ENCODE measurements at regions not wholly inside any gene's neighbourhood (a gene's known extent, or its start where the extent isn't known, plus 50 kb on each side); places are given as distances from the start of the nearest gene placed in this dataset.
"Not testable (repeated sequence)": the region's sequence is repeated elsewhere in the genome, so short reads cannot be mapped to it uniquely, and the experiment has no call there.

- H3K9me3 ChIP-seq (ENCODE audit: low read length), result no peaks in the 10 kb centered on the region
- intact Hi-C loops (cut with micrococcal nuclease; ENCODE audit: unreplicated experiment), result no loop called here
- no peak overlapping the region for H3K9ac ChIP-seq (ENCODE audit: insufficient read depth, low read depth, low read length)
- H3K27me3 ChIP-seq (ENCODE audit: control insufficient read depth in 1 of 2, insufficient read depth in 2 of 2, low read length in 2 of 2), result no peaks in the 10 kb centered on the region
- no peak overlapping the region for H3K4me3 ChIP-seq (replicated peaks in 1 of 3; ENCODE audit: insufficient read depth in 1 of 3, low read depth in 2 of 3, low read length in 3 of 3)
- H3K4me1 ChIP-seq (ENCODE audit: insufficient read depth, low read length), result no peaks in the 10 kb centered on the region
- H3K79me2 ChIP-seq (ENCODE audit: insufficient read depth, low read length), result no peaks in the 10 kb centered on the region
- DNase-seq (ENCODE audit: low spot score) (no peak), FAIRE-seq (no peak), ATAC-seq (no peak)
- POLR2A ChIA-PET, result no interaction called here
- TF ChIP-seq ZBTB4 (CRISPR knock-in tag; IDR thresholded peaks at IDR 0.05; ENCODE audit: borderline replicate concordance) (no peak), ZNF260 (CRISPR knock-in tag; IDR thresholded peaks at IDR 0.05; ENCODE audit: borderline replicate concordance, low read depth) (no peak), ZNF263 (CRISPR knock-in tag; IDR thresholded peaks at IDR 0.05) (no peak), ZNF121 (CRISPR knock-in tag; IDR thresholded peaks at IDR 0.05) (no peak)
- in situ Hi-C loops (cut with HindIII; ENCODE audit: extremely low pct_ligation_motif_present, low pct_unique_long_range_greater_than_20kb), result no loop called here
- BruUV-seq (replicated peaks), result no TSS peak
- CTCF ChIA-PET (ENCODE audit: low intra/inter-chr PET ratio, low total read pairs), result no interaction called here
- H4K20me1 ChIP-seq (ENCODE audit: insufficient read depth, low read length), result no peaks in the 10 kb centered on the region
- H2AFZ ChIP-seq (ENCODE audit: low read length), result no peak overlapping the region
- H3K36me3 ChIP-seq (replicated peaks in 1 of 2; ENCODE audit: control insufficient read depth in 1 of 2, insufficient read depth in 2 of 2, low read length in 2 of 2), result no peaks in the 10 kb centered on the region
- no peak overlapping the region for H3K27ac ChIP-seq (ENCODE audit: extremely low read length, insufficient read depth, low read length)
- 4% methylated on average over 1 of the region's 1 CpG for WGBS (ENCODE audit: low lambda C conversion rate)
- no peak overlapping the region for H3K4me2 ChIP-seq (ENCODE audit: low read depth, low read length)
These were observed 159.9 kb upstream of the POGK start for GRCh38 chr1:166679369-166679768.

- ATAC-seq, result no peak
These were observed 156.7 kb upstream of the POGK start for GRCh38 chr1:166682588-166682987.

GRCh38 chr1:166684669-166685068 is 154.6 kb upstream of the POGK start:
- H4K20me1 ChIP-seq (ENCODE audit: insufficient read depth, low read length); ATAC-seq; H3K27me3 ChIP-seq (ENCODE audit: control insufficient read depth in 1 of 2, insufficient read depth in 2 of 2, low read length in 2 of 2); POLR2A ChIA-PET; H3K9me3 ChIP-seq (ENCODE audit: low read length); intact Hi-C loops (cut with micrococcal nuclease; ENCODE audit: unreplicated experiment); H3K27ac ChIP-seq (ENCODE audit: extremely low read length, insufficient read depth, low read length); in situ Hi-C loops (cut with HindIII; ENCODE audit: extremely low pct_ligation_motif_present, low pct_unique_long_range_greater_than_20kb); H2AFZ ChIP-seq (ENCODE audit: low read length); H3K4me3 ChIP-seq (replicated peaks in 1 of 3; ENCODE audit: insufficient read depth in 1 of 3, low read depth in 2 of 3, low read length in 3 of 3); BruUV-seq (replicated peaks); FAIRE-seq; H3K4me1 ChIP-seq (ENCODE audit: insufficient read depth, low read length); H3K36me3 ChIP-seq (replicated peaks in 1 of 2; ENCODE audit: control insufficient read depth in 1 of 2, insufficient read depth in 2 of 2, low read length in 2 of 2); CTCF ChIA-PET (ENCODE audit: low intra/inter-chr PET ratio, low total read pairs); H3K79me2 ChIP-seq (ENCODE audit: insufficient read depth, low read length); DNase-seq (ENCODE audit: low spot score); H3K4me2 ChIP-seq (ENCODE audit: low read depth, low read length); H3K9ac ChIP-seq (ENCODE audit: insufficient read depth, low read depth, low read length): not testable (repeated sequence)

More at GRCh38 chr1:166682588-166682987, 156.7 kb upstream of the POGK start:
- Histone ChIP-seq H3K27ac (ENCODE audit: extremely low read length, insufficient read depth, low read length) (no peak overlapping the region), H4K20me1 (ENCODE audit: insufficient read depth, low read length) (no peaks in the 10 kb centered on the region), H3K9ac (ENCODE audit: insufficient read depth, low read depth, low read length) (no peak overlapping the region), H3K79me2 (ENCODE audit: insufficient read depth, low read length) (no peaks in the 10 kb centered on the region), H3K4me3 (replicated peaks in 1 of 3; ENCODE audit: insufficient read depth in 1 of 3, low read depth in 2 of 3, low read length in 3 of 3) (no peak overlapping the region), H3K36me3 (replicated peaks in 1 of 2; ENCODE audit: control insufficient read depth in 1 of 2, insufficient read depth in 2 of 2, low read length in 2 of 2) (no peaks in the 10 kb centered on the region), H3K27me3 (ENCODE audit: control insufficient read depth in 1 of 2, insufficient read depth in 2 of 2, low read length in 2 of 2) (no peaks in the 10 kb centered on the region), H3K4me2 (ENCODE audit: low read depth, low read length) (no peak overlapping the region), H3K4me1 (ENCODE audit: insufficient read depth, low read length) (no peaks in the 10 kb centered on the region), H3K9me3 (ENCODE audit: low read length) (no peaks in the 10 kb centered on the region), H2AFZ (ENCODE audit: low read length) (no peak overlapping the region)
- intact Hi-C loops (cut with micrococcal nuclease; ENCODE audit: unreplicated experiment), result no loop called here
- POLR2A ChIA-PET, result no interaction called here
- no peak for TF ChIP-seq ZBTB7B (CRISPR knock-in tag; IDR thresholded peaks at IDR 0.05)
- peak; percentile 21; the same call in 1 of the 2 replicates for TF ChIP-seq CEBPB (IDR thresholded peaks at IDR 0.05; ENCODE audit: borderline replicate concordance, low read depth, low read length)
- no peak for DNase-seq (ENCODE audit: low spot score)
- CTCF ChIA-PET (ENCODE audit: low intra/inter-chr PET ratio, low total read pairs), result no interaction called here
- no TSS peak for BruUV-seq (replicated peaks)
- in situ Hi-C loops (cut with HindIII; ENCODE audit: extremely low pct_ligation_motif_present, low pct_unique_long_range_greater_than_20kb), result no loop called here
- FAIRE-seq, result no peak
- 88% methylated on average over 1 of the region's 1 CpG for WGBS (ENCODE audit: low lambda C conversion rate)

Data from HepG2 (cell line).